Activated CD8-positive, alpha-beta memory T cell treated with anti-CD3 and anti-CD28 coated beads for 36 hours (primary cell): ENCODE measurements at regions not wholly inside any gene's neighbourhood (a gene's known extent, or its start where the extent isn't known, plus 50 kb on each side); places are given as distances from the start of the nearest gene placed in this dataset.

Experiments
- CTCF ChIA-PET: fragments of 350-600 bp; sonication (Branson Sonifier 250); formaldehyde crosslinking; loops from one replicate; lab custom pipeline; 2021; ENCODE audit warnings: antibody characterized with exemption; lab: Charles Lee
- POLR2A ChIA-PET: fragments of 350-600 bp; sonication (Branson Sonifier 250); formaldehyde crosslinking; loops from one replicate; lab custom pipeline; 2021; ENCODE audit warnings: antibody characterized with exemption; lab: Charles Lee

GRCh38 chr4:152269448-152270191 lies 266.3 kb downstream of the FBXW7 start:
- POLR2A ChIA-PET = no interaction called here
- CTCF ChIA-PET = no interaction called here

DNA sequence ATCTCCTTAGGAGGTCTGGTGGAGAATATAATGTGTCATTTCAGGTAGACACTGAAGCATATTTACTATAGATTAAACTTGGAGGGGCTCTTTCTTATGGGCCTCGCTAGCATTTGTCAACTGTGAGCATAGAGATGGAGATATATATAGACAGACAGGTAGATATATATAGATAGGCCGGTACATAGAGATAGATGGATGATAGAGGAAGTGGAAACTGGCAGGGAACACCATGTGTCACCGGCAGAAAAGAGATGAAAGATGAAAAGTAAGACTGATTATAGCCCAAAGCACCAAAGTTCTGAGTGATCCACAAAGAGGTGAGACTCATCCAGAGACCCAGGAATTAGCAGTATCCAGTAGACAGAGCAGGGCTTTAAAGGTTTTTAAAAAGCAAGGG lies 268.1 kb downstream of the FBXW7 start:
- CTCF ChIA-PET = no interaction called here
- POLR2A ChIA-PET = no interaction called here

DNA sequence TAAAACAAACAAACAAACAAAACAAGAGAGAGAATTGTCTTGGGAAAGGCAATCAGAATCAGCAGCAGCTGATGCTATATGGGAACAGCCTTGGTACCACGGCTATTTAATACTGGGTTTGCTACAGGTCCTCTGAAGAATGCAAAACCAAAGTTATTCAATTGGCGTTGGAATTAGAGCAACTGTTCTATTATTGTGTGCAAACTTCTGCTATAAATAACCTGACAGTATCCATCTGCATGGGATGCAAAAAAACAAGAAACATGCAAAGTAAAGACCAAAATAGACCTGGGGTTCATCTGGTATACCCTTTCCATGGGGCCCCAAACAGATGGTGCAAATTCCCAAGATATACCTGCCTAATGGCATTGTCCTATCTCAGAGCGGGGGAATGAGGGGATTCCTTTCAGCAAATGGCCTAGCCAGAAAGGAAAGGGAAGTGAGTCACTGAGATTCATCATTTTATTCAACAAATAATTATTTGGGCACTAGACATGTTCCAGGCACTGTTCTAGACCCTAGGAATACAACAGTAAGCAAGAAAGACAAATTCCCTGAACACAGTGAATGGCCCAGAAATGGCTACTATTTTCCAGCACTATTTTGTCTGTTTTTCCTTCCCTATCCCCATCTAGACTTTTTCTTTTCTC lies 268.9 kb downstream of the FBXW7 start:
- CTCF ChIA-PET = no interaction called here
- POLR2A ChIA-PET = no interaction called here

- POLR2A ChIA-PET = no interaction called here
- CTCF ChIA-PET = no interaction called here
Observed at GRCh38 chr4:152265149-152265621, 270.7 kb downstream of the FBXW7 start.

DNA sequence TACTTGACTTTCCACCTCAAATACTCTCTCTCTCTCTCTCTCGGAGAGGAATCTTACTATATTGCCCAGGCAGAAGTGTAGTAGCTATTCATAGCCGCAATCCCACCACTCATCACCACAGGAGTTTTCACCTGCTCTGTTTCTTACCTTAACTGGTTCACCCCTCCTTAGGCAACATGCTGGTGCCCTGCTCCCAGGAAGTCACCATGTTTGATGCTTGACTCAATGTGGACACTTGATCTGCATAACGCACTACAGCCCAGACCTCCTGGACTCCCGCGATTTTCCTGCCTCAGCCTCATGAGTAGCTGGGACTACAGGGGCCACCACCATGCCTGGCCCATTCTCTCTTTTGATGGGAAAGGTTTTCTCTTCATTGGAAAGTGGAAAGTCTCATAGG lies 271.8 kb downstream of the FBXW7 start:
- ChIA-PET CTCF (interaction anchor here (0.7 kb wide), 1 partner anchor 1149 kb away, joined by 3 read pairs; no protein-coding TSS in a partner anchor), POLR2A (no interaction called here)

GRCh38 chr4:152259866-152260265 lies 276.0 kb downstream of the FBXW7 start:
- CTCF ChIA-PET = no interaction called here
- POLR2A ChIA-PET = no interaction called here

DNA sequence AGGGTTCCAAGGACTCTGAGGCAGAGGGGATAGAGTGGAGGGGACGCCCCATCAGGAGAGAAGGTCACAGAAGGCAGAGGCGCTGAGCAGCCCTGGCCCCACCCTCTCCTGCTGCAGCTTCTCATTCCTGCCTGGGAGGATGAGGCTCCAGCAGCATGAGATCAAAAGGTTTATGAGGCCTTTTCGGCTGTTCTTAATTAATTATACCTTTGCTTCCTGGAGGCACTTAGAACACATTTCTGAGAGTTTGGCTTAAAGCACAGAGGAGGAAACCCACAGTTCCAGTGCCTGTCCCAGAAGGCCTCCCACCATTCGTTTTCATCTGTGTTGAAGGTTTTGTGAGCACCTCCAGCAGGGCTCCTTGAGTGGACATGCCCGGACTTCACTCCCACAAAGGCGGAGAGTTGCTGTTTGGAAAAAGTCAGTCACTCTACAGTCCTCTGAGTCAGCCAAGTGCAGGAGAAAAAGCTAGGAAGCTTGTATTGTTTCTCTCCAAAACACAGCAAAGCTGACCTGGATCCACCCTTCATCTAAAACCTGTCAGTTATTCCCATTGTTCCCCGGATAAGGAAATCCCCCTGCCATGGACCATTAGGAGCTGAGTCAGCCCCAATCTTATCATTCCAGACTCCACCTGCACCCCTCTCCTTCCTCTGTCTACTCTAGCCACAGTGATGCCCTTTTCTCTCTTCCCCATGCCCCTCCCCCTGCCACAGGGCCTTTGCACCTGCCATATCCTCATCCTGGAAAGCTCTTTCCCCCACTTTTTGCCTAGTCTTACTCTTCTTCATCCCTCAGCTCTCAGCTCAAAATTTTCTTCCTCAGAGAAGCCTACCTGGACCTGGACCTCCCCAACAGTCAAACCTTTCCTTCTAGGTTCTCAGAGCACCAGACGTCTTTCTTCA lies 276.8 kb downstream of the FBXW7 start:
- ChIA-PET POLR2A (no interaction called here), CTCF (no interaction called here)

- POLR2A ChIA-PET = no interaction called here
- CTCF ChIA-PET = no interaction called here
Observed at GRCh38 chr4:152258391-152258790, 277.5 kb downstream of the FBXW7 start.

DNA sequence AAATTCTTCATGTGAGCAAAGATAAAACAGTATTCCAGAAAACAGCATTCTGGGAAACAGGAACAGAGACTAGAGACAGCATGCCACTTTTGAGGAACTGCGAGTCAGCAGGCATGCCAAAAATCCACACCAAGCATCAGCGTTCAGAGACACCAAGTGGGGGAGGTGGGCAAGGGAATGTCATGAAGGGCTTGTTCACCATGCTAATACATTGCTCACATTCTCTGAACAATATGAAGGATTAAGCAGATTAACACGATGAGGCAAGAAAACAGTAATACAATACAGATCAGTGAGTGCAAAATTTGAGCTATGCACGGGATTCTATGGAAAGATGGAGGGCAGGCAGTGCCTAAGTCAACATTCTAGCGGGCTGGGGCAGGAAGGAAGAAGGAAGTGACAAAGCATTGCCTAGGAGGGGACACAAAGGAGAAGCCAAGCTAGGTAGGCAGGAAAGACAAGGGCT lies 278.3 kb downstream of the FBXW7 start:
- POLR2A ChIA-PET = no interaction called here
- CTCF ChIA-PET = no interaction called here

DNA sequence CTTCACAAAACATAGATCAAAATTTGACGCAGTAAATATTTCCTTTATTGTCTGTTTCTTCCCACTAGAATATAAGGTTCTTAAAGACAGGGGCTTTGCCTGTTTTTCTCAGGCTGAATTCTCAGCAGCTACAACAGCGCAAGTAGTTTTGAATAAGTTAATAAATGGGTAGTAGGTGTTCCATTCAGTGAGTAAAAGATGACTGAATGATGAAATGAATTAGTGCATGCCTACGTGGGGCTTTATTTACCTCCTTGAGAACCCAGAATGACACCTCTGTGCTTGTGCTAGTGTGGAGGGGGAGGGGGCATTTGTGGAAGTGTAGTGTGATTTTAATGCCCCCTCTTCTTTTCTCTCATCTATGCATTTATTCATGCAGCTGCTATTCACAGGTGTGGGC lies 278.9 kb downstream of the FBXW7 start:
- CTCF ChIA-PET = no interaction called here
- POLR2A ChIA-PET = no interaction called here

GRCh38 chr4:152255437-152255836 lies 280.5 kb downstream of the FBXW7 start:
- ChIA-PET CTCF (no interaction called here), POLR2A (interaction anchor here (0.5 kb wide), 1 partner anchor 299 kb away, joined by 3 read pairs; no protein-coding TSS in a partner anchor)

DNA sequence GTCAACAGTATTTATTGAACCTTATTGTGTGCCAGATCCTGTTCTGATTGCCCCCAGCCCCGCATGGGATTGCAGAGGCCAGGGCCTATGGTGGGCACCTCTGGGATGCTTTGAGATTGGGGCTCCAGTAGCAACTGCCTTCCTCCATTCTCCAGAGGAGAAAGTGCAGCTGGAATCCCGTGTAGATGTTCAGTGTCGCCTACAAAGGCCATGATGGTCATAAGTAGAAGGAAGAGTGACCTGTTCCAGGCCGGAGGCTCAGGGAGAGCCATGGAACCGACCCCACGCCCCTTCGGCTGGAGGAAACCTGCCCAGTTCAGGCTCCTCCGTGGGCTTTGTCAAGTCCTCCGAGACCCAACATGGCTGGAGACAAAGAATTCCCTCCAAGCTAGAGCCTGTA lies 287.5 kb downstream of the FBXW7 start:
- CTCF ChIA-PET = no interaction called here
- POLR2A ChIA-PET = no interaction called here

GRCh38 chr4:152247271-152247975 lies 288.5 kb downstream of the FBXW7 start:
- POLR2A ChIA-PET = no interaction called here

GRCh38 chr4:152246659-152247058 lies 289.2 kb downstream of the FBXW7 start:
- ChIA-PET CTCF (no interaction called here), POLR2A (no interaction called here)

More at GRCh38 chr4:152247271-152247975, 288.5 kb downstream of the FBXW7 start:
- CTCF ChIA-PET = no interaction called here

GRCh38 chr4:152245680-152246079 lies 290.2 kb downstream of the FBXW7 start:
- CTCF ChIA-PET = no interaction called here
- POLR2A ChIA-PET = no interaction called here

DNA sequence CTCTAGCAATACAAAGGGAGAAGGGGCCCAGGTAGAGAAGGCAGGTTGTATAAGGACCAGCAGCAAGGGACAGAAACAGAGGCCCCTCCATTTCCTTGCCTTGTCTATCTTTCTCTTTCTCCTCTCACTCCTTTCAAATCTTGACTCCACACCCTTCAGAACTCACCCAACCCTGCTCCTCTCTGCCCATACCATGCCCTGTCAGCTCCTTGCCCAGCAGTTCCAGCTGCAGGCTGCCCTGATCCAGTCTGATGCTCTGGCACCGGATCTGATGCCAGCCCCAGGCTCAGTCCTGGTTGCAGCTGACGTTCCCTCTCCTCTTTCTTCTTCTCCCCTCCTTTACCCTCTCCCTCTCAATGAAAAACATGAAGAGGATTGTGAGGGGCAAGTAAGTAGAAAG lies 291.2 kb downstream of the FBXW7 start:
- ChIA-PET POLR2A (no interaction called here), CTCF (no interaction called here)

- ChIA-PET POLR2A (no interaction called here), CTCF (no interaction called here)
Observed at GRCh38 chr4:152243896-152244595, 291.8 kb downstream of the FBXW7 start.

DNA sequence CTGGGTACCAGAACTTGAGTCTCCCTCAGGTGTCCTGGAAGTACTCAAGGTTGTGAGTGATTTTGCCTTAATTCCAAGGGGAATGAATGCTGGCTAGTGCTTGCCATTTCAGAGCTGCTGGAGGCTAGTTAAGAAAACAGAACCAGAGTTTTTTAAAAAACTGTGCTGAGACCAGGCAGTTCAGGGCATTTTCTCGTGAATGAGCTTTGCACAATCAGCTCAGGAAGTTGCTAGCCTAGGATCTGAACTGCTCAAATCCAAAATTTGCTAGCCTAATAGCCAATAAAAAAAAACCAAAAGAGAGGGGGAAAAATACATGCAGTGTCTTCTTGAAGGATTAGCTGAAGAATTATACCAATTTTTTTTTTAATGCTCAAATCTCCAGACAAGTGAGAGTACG lies 292.7 kb downstream of the FBXW7 start:
- POLR2A ChIA-PET = no interaction called here
- CTCF ChIA-PET = no interaction called here

DNA sequence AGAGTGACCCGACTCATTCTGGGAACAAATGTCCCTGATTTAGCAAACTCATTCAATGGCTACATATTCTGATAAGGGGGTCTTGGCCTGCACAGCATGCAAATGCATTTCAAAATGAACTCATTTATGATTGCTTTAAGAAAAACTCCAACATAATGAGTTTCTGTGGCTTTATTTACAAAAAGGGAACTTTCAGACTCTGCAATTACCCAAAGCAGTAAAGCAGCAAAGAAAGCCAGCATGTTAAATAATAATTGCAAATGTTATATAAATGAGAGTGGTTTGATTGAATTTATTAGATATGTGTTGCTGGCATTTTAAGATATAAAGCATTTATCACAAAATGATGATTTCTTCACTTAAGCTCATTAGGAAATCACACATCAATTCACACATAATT lies 295.7 kb downstream of the FBXW7 start:
- ChIA-PET CTCF (no interaction called here), POLR2A (no interaction called here)
